Dermis blood vessel endothelial cell (primary cell): ENCODE measurements at regions not wholly inside any gene's neighbourhood (a gene's known extent, or its start where the extent isn't known, plus 50 kb on each side); places are given as distances from the start of the nearest gene placed in this dataset.

ENCODE experiments used
- DNase-seq: peaks from one replicate; pipeline ENCODE4 v3.0.0; 2010

DNA sequence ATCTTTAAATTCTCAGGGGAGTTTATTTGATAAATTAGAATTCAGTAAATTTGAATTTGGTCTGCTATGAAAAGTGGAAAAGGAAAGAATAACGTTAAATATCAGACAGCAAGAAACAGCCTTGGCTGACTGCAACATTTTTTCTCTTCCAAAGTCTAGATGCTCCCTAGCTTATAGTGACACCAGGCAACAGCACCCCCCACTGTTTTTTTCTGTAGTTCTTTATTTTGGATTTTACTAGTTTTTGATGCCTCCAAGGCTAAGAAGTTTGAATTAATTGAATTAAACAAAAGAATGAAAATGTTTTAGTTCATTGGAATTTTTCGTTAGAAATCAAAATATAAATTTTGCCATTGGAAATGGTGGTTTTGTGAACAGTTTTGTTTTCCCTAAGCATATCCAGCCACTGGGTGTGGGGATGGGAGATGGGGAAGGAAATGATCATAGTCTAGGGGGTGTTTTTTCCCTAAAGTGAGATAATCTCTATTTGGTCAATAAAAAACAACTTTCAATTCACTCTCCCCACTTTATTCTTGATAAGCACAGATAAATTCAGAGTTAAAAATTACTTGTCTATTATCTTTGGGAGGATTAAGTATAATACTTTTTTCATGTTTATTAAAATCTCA, 199.3 kb upstream of the CD180 start:
- DNase-seq, result no peak

DNA sequence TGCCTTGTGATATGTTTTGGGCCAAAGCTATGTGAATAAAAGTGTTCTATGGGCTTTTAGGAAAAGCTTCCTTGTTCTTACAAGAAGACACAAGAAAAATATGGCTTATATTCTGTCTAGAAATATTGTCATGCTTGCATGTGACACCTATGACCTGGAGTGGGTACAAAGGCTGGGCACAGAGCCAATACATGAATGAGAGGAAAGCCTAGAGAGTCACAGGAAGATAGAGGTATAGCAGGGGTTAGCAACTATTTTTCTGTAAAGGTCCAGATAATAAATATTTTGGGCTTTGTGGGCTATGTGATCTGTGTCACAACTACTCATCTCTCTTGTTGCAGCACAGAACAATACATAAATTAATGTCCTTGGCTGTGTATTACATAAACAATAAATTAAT, 196.6 kb upstream of the CD180 start:
- DNase-seq, result peak; percentile 72

- DNase-seq, result no peak
Observed at GRCh38 chr5:67390935-67391334, 194.3 kb upstream of the CD180 start.

GRCh38 chr5:67383451-67383850, 186.9 kb upstream of the CD180 start:
- no peak for DNase-seq

GRCh38 chr5:67381236-67381880, 184.8 kb upstream of the CD180 start:
- no peak for DNase-seq

GRCh38 chr5:67380431-67380830, 183.8 kb upstream of the CD180 start:
- no peak for DNase-seq

DNA sequence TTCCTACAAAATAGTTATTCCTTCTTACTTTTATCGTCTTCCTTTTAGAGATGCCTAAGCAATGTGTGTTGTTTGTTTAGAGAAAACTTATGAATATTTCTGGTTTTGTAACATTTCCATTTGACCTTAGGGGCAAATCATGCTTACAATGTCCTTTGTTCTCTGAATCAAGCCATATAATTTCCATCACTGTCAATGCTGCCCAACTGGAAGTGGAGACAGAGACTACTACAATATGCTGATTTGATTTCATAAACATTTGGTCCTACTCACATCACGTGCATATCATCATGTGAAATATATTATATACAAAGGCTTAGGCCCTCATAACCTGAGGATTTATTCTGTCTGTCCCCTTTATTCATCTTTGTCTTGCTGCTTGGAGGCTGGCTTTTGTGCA, 183.2 kb upstream of the CD180 start:
- no peak for DNase-seq

- no peak for DNase-seq
Observed at GRCh38 chr5:67378256-67378655, 181.7 kb upstream of the CD180 start.

- no peak for DNase-seq
Observed at GRCh38 chr5:67377631-67378030, 181.0 kb upstream of the CD180 start.

- no peak for DNase-seq
Observed at GRCh38 chr5:67375606-67376005, 179.0 kb upstream of the CD180 start.

DNA sequence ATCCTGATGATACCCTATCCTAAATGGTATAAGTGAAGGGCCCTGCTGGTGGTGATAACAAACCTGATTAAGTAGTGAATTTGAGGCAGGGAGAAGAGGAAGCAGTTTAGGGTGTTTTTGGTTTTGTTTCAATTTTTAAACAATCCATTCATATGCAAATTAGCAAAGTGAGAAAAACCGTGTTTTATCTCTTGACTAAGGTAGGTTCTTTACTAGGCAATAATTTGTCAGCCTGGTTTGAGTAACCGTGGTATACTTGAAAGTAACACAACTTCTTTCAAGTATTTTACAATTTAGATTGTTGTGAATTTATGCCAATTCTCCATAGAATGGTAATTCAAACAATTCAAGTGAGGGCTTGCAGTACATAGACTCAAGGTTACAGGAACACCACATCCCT, 177.8 kb upstream of the CD180 start:
- DNase-seq, result no peak

DNA sequence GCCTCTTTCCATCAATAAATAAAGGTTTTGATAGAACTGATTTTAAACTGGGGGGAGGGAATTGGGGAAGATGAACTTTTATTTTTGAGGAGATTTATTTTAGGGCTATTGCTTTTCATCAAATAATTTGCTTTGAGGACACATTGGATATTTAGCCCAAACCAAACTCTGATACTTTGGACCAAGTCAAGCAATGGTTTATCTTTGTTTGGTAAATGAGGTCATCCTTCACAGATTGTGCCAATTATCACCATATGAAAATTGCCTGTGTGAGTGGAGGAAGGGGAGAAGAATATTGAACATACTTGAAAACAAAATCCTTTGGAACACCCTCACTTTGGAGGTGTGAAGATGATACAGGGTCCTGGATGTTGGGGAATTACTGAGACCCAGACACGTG, 176.9 kb upstream of the CD180 start:
- DNase-seq, result no peak

- DNase-seq, result no peak
Observed at GRCh38 chr5:67372887-67373286, 176.3 kb upstream of the CD180 start.

DNA sequence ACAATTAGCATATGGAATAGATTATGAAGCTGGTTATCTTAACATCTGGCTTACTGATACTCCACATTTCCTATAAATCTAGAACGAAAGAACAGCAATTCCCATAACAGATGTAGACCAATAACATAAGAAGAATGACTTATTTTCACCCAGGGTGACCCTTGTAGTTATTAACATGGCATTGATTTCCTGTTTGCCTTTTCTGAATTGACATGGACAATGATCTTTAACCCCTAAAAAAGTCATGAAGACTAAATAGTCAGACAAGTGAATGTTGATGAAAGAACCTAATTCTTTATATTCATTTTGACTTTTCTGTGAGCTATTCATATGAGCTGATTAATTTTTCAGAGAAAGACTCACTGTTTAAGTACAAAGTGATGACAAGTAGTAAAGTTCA, 175.3 kb upstream of the CD180 start:
- no peak for DNase-seq

- no peak for DNase-seq
Observed at GRCh38 chr5:67366691-67367395, 170.2 kb upstream of the CD180 start.

GRCh38 chr5:67366276-67366675, 169.7 kb upstream of the CD180 start:
- DNase-seq, result no peak

GRCh38 chr5:67364381-67364970, 167.9 kb upstream of the CD180 start:
- DNase-seq, result no peak

DNA sequence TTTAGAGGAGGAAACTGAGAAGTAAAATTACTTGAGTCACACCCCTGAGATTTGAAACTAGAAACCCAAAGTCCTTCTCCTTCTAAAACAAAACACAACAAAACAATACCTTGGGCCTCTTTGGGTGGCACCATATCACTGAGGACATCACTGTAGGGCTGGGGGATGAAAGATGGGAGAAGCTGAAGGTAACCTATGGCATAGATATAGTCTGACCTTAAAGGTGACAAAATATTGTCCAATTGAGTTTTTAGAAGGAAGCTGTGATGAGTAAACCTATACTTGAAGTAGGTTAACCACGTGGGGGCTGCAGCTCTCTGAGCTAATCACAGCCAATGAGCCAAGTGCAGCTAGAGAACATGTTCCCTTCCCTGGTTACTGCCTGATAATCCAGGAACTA, 167.4 kb upstream of the CD180 start:
- DNase-seq, result no peak

DNA sequence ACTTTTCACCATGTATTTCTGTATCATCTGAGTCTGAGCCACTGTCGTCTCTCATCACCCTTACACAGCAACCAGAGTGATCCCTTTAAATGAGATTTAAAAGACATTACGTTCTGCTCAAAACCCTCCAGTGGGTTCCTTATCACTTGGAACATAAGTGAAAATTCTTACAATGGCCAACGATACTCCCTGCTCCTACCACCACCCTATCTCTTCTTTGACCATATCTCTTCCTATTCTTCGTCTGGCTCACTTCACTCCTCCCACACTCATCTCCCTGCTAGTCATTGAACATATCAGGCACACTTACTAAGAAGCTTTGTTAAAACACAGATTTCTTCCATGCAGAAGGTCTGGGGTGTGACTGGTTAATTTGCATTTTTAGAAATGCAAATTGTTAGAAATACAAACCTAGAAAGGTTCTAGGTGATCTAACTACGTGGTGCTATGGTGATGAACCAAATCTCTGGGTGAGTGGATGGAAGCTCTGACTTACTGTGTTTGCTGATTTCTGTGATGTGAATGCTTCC, 166.6 kb upstream of the CD180 start:
- DNase-seq, result no peak

GRCh38 chr5:67361932-67362729, 165.5 kb upstream of the CD180 start:
- peak; percentile 54 for DNase-seq

DNA sequence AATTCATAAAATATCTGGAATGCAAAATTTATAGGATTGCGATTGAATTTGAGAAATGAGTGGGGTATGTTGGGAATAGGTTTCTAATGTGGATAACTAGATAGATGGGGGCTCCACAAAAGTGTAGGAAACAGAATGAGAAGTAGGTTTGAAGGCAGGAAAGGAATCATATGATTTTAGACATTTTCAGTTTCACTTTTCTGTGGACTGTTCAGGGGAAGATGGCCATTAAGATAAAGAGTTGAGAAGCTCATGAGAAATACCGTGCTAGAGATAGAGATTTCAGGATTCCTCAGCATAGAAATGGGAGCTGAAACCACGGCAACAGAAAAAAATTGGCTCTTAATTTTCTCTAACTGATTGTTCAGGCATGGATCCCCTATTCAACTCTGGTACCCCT, 163.4 kb upstream of the CD180 start:
- DNase-seq, result no peak

DNA sequence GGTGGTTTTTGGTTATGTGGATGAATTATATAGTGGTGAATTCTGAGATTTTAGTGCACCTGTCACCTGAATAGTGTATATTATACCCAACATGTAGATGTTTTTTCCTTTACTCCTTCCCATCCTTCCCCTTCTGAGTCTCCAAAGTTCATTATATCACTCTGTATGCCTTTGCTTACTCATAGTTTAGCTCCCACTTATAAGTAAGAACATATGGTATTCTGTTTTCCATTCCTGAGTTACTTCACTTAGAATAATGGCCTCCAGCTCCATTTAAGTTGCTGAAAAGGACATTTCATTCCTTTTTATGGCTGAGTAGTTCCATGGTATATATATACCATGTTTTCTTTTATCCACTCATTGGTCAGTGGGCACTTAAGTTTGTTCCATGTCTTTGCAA, 161.6 kb upstream of the CD180 start:
- DNase-seq, result no peak
